T-helper 2 cell treated with Interferon-gamma antibody and Interleukin-4, amounts not matched to agents 5 μg/mL and 100 μg/mL, for 36 hours (primary cell): ENCODE measurements at regions not wholly inside any gene's neighbourhood (a gene's known extent, or its start where the extent isn't known, plus 50 kb on each side); places are given as distances from the start of the nearest gene placed in this dataset.
A peak's percentile ranks its signal among the peaks of the same experiment; 100 is the strongest.
"Not testable (repeated sequence)": the region's sequence is repeated elsewhere in the genome, so short reads cannot be mapped to it uniquely, and the experiment has no call there.

Experiments used
- DNase-seq: peaks from one replicate; pipeline ENCODE4 v3.0.0; 2021; ENCODE audit warnings: low spot score
- H3K27ac Mint-ChIP-seq: one replicate; pipeline ENCODE4 v1.8.0; 2021; ENCODE audit warnings: mild to moderate bottlenecking, mixed read lengths
- H3K27me3 Mint-ChIP-seq: one replicate; pipeline ENCODE4 v1.8.0; 2021; ENCODE audit warnings: low read depth, mixed read lengths
- H3K36me3 Mint-ChIP-seq: one replicate; pipeline ENCODE4 v1.8.0; 2021; ENCODE audit warnings: low read depth, mixed read lengths
- H3K4me1 Mint-ChIP-seq: one replicate; pipeline ENCODE4 v1.8.0; 2021; ENCODE audit warnings: low read depth, mixed read lengths
- H3K4me3 Mint-ChIP-seq: one replicate; pipeline ENCODE4 v1.8.0; 2022; ENCODE audit warnings: mild to moderate bottlenecking, moderate library complexity, mixed read lengths
- H3K9me3 Mint-ChIP-seq: one replicate; pipeline ENCODE4 v1.8.0; 2021; ENCODE audit warnings: mixed read lengths

GRCh38 chr5:42877431-42877830 lies 65.7 kb upstream of the SELENOP start:
- Mint-ChIP-seq H3K36me3 (no peaks in the 10 kb centered on the region), H3K27me3 (peaks cover 8% of the 10 kb centered on the region), H3K4me1 (peaks cover 10% of the 10 kb centered on the region), H3K27ac (no peak overlapping the region), H3K4me3 (no peak overlapping the region), H3K9me3 (no peaks in the 10 kb centered on the region)
- no peak for DNase-seq

DNA sequence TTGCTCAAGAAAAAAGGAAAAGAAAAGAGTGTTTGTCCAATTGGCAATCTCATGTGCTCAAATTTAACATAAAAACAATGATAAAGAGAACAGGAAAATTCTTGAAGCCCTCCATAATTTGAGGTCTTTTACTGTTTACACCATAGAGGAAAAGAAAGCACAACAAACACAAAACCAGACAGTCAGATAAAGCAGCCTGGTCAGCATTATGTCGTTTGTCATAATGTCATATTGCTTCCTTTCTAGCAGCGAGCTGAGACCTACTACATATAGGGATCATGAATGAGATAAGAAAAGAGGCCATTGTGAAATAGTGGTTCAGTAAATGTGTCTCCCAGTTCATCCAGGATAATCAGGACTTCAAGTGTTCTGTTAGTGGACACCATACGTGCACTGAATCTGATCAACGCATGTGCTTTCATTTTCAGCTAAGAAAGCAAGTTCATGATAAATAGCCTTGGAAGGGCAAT lies 64.7 kb upstream of the SELENOP start:
- H3K27ac Mint-ChIP-seq = no peak overlapping the region
- H3K4me1 Mint-ChIP-seq = peaks cover 10% of the 10 kb centered on the region
- peak overlapping the region; percentile 39 for H3K4me3 Mint-ChIP-seq
- H3K27me3 Mint-ChIP-seq = peaks cover 4% of the 10 kb centered on the region
- no peaks in the 10 kb centered on the region for H3K9me3 Mint-ChIP-seq
- no peaks in the 10 kb centered on the region for H3K36me3 Mint-ChIP-seq
- no peak for DNase-seq

DNA sequence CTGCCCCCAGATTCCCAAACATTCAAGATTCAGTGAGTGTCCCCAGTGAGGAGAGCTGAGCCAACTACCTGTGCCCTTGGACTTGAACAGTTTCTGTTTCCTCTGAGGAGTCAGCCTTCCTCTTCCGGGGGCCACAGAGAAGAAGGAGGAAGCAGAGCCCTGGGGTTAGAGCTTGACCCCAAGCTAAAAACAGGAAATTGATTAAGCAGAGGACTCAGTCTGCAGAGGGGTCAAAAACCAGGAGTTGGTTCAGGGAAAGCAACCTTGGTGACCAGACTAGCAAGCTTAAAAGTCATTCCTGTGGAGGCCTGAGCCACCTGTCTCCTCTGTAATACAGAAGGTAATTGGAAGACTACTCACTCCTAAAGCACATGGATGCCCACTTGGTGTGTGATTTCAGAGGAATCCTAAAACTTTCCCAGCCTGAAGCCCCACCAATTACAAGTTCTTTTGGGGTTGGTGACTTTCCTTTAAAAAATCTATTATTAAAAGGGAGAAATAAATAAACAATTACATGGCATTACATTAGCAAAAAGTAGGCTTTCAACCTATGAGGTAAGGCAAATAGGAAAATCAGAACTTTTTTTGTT lies 64.2 kb upstream of the SELENOP start:
- no peaks in the 10 kb centered on the region for H3K9me3 Mint-ChIP-seq
- peaks cover 10% of the 10 kb centered on the region for H3K4me1 Mint-ChIP-seq
- H3K27me3 Mint-ChIP-seq = peaks cover 4% of the 10 kb centered on the region
- H3K36me3 Mint-ChIP-seq = no peaks in the 10 kb centered on the region
- DNase-seq = no peak
- no peak overlapping the region for H3K4me3 Mint-ChIP-seq
- H3K27ac Mint-ChIP-seq = peak overlapping the region; percentile 23

DNA sequence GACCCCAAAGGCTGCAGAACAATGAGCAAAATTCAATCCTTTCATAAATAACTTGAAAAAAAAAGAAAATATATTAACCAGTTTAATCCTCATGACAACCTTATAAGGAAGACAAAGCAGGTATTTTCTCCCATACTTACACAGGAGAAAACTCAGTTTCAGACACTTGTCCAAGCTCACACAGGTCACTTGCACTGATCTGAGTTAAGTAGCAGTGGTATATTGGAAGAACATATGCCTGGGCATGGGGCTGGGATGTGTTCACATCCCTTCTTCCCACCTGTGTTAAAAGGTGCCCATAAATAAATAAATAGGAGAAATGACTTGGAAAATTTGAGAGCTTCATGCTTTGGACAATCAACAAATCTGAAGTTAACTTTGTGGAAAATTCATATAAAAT lies 63.5 kb upstream of the SELENOP start:
- DNase-seq = no peak
- Mint-ChIP-seq H3K4me1 (peaks cover 10% of the 10 kb centered on the region), H3K9me3 (no peaks in the 10 kb centered on the region), H3K27me3 (peaks cover 8% of the 10 kb centered on the region), H3K4me3 (no peak overlapping the region), H3K27ac (no peak overlapping the region), H3K36me3 (no peaks in the 10 kb centered on the region)

DNA sequence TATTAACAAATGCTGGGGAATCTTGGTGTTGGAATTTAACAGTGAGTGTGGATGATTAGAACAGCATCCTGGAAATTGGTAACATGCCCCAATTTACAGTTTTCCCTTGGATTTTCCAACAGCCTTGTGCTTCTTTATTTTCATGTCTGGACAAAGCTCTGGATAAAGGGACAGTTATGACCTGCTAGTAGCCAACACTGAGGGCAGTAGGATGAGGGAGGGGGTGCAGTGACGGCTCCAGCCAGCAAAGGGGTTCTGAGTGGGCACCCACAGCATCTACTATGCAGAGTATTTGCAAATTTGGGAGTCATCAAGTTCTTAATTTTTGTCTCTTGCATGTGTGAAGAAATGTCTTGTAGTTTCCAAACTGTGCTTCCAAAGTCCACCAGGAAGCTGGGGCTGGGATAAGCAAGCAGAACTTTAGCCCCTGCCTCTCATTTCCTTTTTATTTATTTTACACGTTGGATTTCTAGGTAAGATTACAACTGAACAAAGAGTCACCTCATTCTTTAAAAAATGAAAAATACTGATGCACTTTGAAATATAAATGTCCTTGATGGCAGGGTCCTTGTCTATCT lies 63.0 kb upstream of the SELENOP start:
- DNase-seq = no peak
- H3K4me3 Mint-ChIP-seq = no peak overlapping the region
- H3K9me3 Mint-ChIP-seq = no peaks in the 10 kb centered on the region
- H3K36me3 Mint-ChIP-seq = no peaks in the 10 kb centered on the region
- peaks cover 10% of the 10 kb centered on the region for H3K4me1 Mint-ChIP-seq
- peaks cover 8% of the 10 kb centered on the region for H3K27me3 Mint-ChIP-seq
- no peak overlapping the region for H3K27ac Mint-ChIP-seq

- no peak for DNase-seq
- H3K27ac Mint-ChIP-seq = no peak overlapping the region
- no peak overlapping the region for H3K4me3 Mint-ChIP-seq
- H3K27me3 Mint-ChIP-seq = peaks cover 8% of the 10 kb centered on the region
- peaks cover 10% of the 10 kb centered on the region for H3K4me1 Mint-ChIP-seq
- no peaks in the 10 kb centered on the region for H3K36me3 Mint-ChIP-seq
- no peaks in the 10 kb centered on the region for H3K9me3 Mint-ChIP-seq
Observed at GRCh38 chr5:42872865-42873264, 61.2 kb upstream of the SELENOP start.

GRCh38 chr5:42870882-42871418 lies 59.3 kb upstream of the SELENOP start:
- Mint-ChIP-seq H3K9me3 (no peaks in the 10 kb centered on the region), H3K27me3 (peaks cover 9% of the 10 kb centered on the region), H3K27ac (no peak overlapping the region), H3K4me3 (no peak overlapping the region), H3K36me3 (no peaks in the 10 kb centered on the region), H3K4me1 (peaks cover 3% of the 10 kb centered on the region)
- DNase-seq = no peak

DNA sequence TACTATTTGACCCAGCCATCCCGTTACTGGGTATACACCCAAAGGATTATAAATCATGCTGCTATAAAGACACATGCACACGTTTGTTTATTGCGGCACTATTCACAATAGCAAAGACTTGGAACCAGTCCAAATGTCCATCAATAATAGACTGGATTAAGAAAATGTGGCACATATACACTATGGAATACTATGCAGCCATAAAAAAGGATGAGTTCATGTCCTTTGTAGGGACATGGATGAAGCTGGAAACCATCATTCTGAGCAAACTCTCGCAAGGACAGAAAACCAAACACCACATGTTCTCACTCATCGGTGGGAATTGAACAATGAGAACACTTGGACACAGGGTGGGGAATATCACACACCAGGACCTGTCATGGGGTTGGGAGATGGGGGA lies 56.7 kb upstream of the SELENOP start:
- not testable (repeated sequence) for H3K9me3 Mint-ChIP-seq

DNA sequence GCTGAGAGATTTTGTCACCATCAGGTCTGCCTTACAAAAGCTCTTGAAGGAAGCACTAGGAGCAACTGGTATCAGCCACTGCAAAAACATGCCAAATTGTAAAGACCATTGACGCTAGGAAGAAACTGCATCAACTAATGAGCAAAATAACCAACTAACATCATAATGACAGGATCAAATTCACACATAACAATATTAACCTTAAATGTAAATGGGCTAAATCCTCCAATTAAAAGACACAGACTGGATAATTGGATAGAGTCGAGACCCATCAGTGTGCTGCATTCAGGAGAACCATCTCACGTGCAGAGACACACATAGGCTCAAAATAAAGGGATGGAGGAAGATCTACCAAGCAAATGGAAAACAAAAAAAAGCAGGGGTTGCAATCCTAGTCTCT lies 53.1 kb upstream of the SELENOP start:
- DNase-seq, H3K4me3 Mint-ChIP-seq, H3K4me1 Mint-ChIP-seq, H3K9me3 Mint-ChIP-seq, H3K27ac Mint-ChIP-seq, H3K36me3 Mint-ChIP-seq: not testable (repeated sequence)
- peaks cover 16% of the 10 kb centered on the region for H3K27me3 Mint-ChIP-seq

More for the DNA sequence above, 56.7 kb upstream of the SELENOP start:
- not testable (repeated sequence) for H3K27ac Mint-ChIP-seq, H3K36me3 Mint-ChIP-seq, DNase-seq, H3K4me3 Mint-ChIP-seq, H3K27me3 Mint-ChIP-seq, H3K4me1 Mint-ChIP-seq
